IMR-90 (cell line): ENCODE measurements at regions not wholly inside any gene's neighbourhood (a gene's known extent, or its start where the extent isn't known, plus 50 kb on each side); places are given as distances from the start of the nearest gene placed in this dataset.
A peak's percentile ranks its signal among the peaks of the same experiment; 100 is the strongest.

Source experiments
- ATAC-seq: fragments of 200-7000 bp; cut with Tn5 transposase; 2 replicates; pipeline ENCODE4 v1.9.1; 2020; ENCODE audit warnings: low read depth, mild to moderate bottlenecking, moderate library complexity
- BruUV-seq: library from RNA; stranded (reverse); fragments of 400-500 nt; replicated peaks from 2 replicates; lab custom pipeline; 2021; lab: Mats Ljungman, UMichigan
- CTCF ChIA-PET: fragments of 300-600 bp; formaldehyde crosslinking; extraction: SDS; loops from one replicate; lab custom pipeline; 2021; ENCODE audit warnings: antibody characterized with exemption; lab: Yijun Ruan, JAX
- POLR2A ChIA-PET: fragments of 300-600 bp; sonication (Branson Sonifier 250); formaldehyde crosslinking; loops from one replicate; lab custom pipeline; 2022; ENCODE audit warnings: antibody characterized with exemption; ENCODE audit not compliant: unreplicated experiment; lab: Charles Lee
- DNase-seq: peaks from one replicate; pipeline ENCODE4 v3.0.0; 2013
- H2AFZ ChIP-seq: replicated peaks from 2 replicates; pipeline ENCODE3; 2013; ENCODE audit warnings: low read length, mild to moderate bottlenecking; ENCODE audit not compliant: poor library complexity
- H2AK5ac ChIP-seq: 2 replicates; pipeline ENCODE4 v1.6.1; 2013; ENCODE audit warnings: low read depth, low read length, inconsistent platforms
- H2AK9ac ChIP-seq: replicated peaks from 2 replicates; pipeline ENCODE3; 2013; ENCODE audit warnings: mild to moderate bottlenecking, low read depth, low read length, moderate library complexity; ENCODE audit not compliant: poor library complexity
- H2BK120ac ChIP-seq: 2 replicates; pipeline ENCODE4 v1.6.1; 2013; ENCODE audit warnings: low read depth, low read length, inconsistent platforms
- H2BK15ac ChIP-seq: 3 replicates; pipeline ENCODE4 v1.6.1; 2013; ENCODE audit warnings: low read depth, low read length, inconsistent platforms
- H2BK20ac ChIP-seq: 2 replicates; pipeline ENCODE4 v1.6.1; 2013; ENCODE audit warnings: low read depth, mild to moderate bottlenecking, inconsistent platforms, low read length, moderate library complexity
- H2BK5ac ChIP-seq: 2 replicates; pipeline ENCODE4 v1.6.1; 2013; ENCODE audit warnings: mild to moderate bottlenecking, low read depth, low read length, inconsistent platforms; ENCODE audit not compliant: poor library complexity, severe bottlenecking
- H3K14ac ChIP-seq: replicated peaks from 2 replicates; pipeline ENCODE4 v1.6.1; 2013; ENCODE audit warnings: low read depth, low read length, inconsistent platforms
- H3K18ac ChIP-seq: 2 replicates; pipeline ENCODE4 v1.6.1; 2013; ENCODE audit warnings: low read depth, low read length, control low read depth
- H3K23ac ChIP-seq: 2 replicates; pipeline ENCODE4 v1.6.1; 2013; ENCODE audit warnings: low read depth, low read length, inconsistent platforms
- H3K27ac ChIP-seq: 2 replicates; pipeline ENCODE4 v1.5.1; 2013; ENCODE audit warnings: mild to moderate bottlenecking, control low read depth, low read length; ENCODE audit not compliant: insufficient read depth
- H3K27me3 ChIP-seq: 2 replicates; pipeline ENCODE4 v1.6.1; 2013; ENCODE audit warnings: low read length; ENCODE audit not compliant: control insufficient read depth, insufficient read depth
- H3K36me3 ChIP-seq: 2 replicates; pipeline ENCODE4 v1.6.1; 2013; ENCODE audit warnings: low read length, mixed read lengths; ENCODE audit not compliant: control insufficient read depth, insufficient read depth
- H3K4ac ChIP-seq: 2 replicates; pipeline ENCODE4 v1.6.1; 2013; ENCODE audit warnings: low read depth, low read length, inconsistent platforms
- H3K4me1 ChIP-seq: 2 replicates; pipeline ENCODE4 v1.6.1; 2013; ENCODE audit warnings: low read length, mixed read lengths; ENCODE audit not compliant: control insufficient read depth, insufficient read depth
- H3K4me2 ChIP-seq: 2 replicates; pipeline ENCODE4 v1.6.1; 2013; ENCODE audit warnings: low read depth, mild to moderate bottlenecking, control low read depth, low read length, moderate library complexity
- H3K4me3 ChIP-seq: 2 replicates; pipeline ENCODE4 v1.5.1; 2013; ENCODE audit warnings: low read depth, mild to moderate bottlenecking, control low read depth, low read length, moderate library complexity; ENCODE audit not compliant: insufficient read depth
- H3K56ac ChIP-seq: 2 replicates; pipeline ENCODE4 v1.6.1; 2013; ENCODE audit warnings: low read length, inconsistent platforms; ENCODE audit not compliant: insufficient read depth; ENCODE audit errors: extremely low read depth
- H3K79me1 ChIP-seq, 2 experiments: 2 replicates each; pipeline ENCODE4 v1.6.1; 2013; ENCODE audit warnings: low read length in 2 of 2, inconsistent platforms in 1 of 2, low read depth in 1 of 2
- H3K9ac ChIP-seq: 2 replicates; pipeline ENCODE4 v1.6.1; 2013; ENCODE audit warnings: low read depth, low read length, control low read depth
- H3K9me1 ChIP-seq: 2 replicates; pipeline ENCODE4 v1.6.1; 2013; ENCODE audit warnings: low read length, inconsistent platforms; ENCODE audit not compliant: insufficient read depth
- H3K9me3 ChIP-seq: 2 replicates; pipeline ENCODE4 v1.6.1; 2013; ENCODE audit warnings: low read length; ENCODE audit not compliant: control insufficient read depth, insufficient read depth
- H4K20me1 ChIP-seq: 2 replicates; pipeline ENCODE4 v1.6.1; 2013; ENCODE audit warnings: low read length, inconsistent platforms; ENCODE audit not compliant: insufficient read depth
- H4K5ac ChIP-seq: 2 replicates; pipeline ENCODE4 v1.6.1; 2013; ENCODE audit warnings: mild to moderate bottlenecking, low read depth, low read length, control low read depth
- H4K8ac ChIP-seq, 2 experiments: 2 replicates each; pipeline ENCODE4 v1.6.1; 2013; ENCODE audit warnings: low read depth in 2 of 2, low read length in 2 of 2, control low read depth in 1 of 2, inconsistent platforms in 1 of 2
- H4K91ac ChIP-seq: 2 replicates; pipeline ENCODE4 v1.6.1; 2013; ENCODE audit warnings: low read depth, low read length, inconsistent platforms; ENCODE audit not compliant: insufficient read depth
- CHD1 ChIP-seq: IDR thresholded peaks from 2 replicates; pipeline ENCODE4 v1.6.1; 2012; ENCODE audit warnings: low read depth, low read length, improper control_type of control experiment
- CTCF ChIP-seq: conservative IDR thresholded peaks from 2 replicates; pipeline ENCODE4 v1.5.1; 2012; ENCODE audit warnings: mild to moderate bottlenecking, low read depth, low read length, improper control_type of control experiment
- ELK1 ChIP-seq: fragments of 150-350 bp; IDR thresholded peaks from 2 replicates; pipeline ENCODE4 v1.6.1; 2016; ENCODE audit warnings: low read depth, mild to moderate bottlenecking, low read length, moderate library complexity, borderline replicate concordance
- FOS ChIP-seq: fragments of 150-350 bp; IDR thresholded peaks from 2 replicates; pipeline ENCODE4 v1.6.1; 2016; ENCODE audit warnings: low read depth, low read length
- MXI1 ChIP-seq: IDR thresholded peaks from 2 replicates; pipeline ENCODE4 v1.6.1; 2012; ENCODE audit warnings: low read depth, mild to moderate bottlenecking, low read length, moderate library complexity, borderline replicate concordance
- NFE2L2 ChIP-seq: fragments of 150-350 bp; IDR thresholded peaks from 2 replicates; pipeline ENCODE4 v1.6.1; 2016; ENCODE audit warnings: low read depth, mild to moderate bottlenecking, low read length
- POLR2A ChIP-seq: IDR thresholded peaks from 2 replicates; pipeline ENCODE4 v1.6.1; 2012; ENCODE audit warnings: mild to moderate bottlenecking, low read depth, low read length
- SMC3 ChIP-seq: fragments of 150-350 bp; IDR thresholded peaks from 2 replicates; pipeline ENCODE4 v1.6.1; 2016; ENCODE audit warnings: low read depth, mild to moderate bottlenecking, antibody characterized with exemption, low read length, moderate library complexity
- USF2 ChIP-seq: fragments of 150-350 bp; IDR thresholded peaks from 2 replicates; pipeline ENCODE4 v1.6.1; 2017; ENCODE audit warnings: mild to moderate bottlenecking, antibody characterized with exemption, low read length, low read depth
- WGBS, 2 experiments: methylation state at CpG; one replicate each; pipeline versions ENCODE4 v1.1.5 to v1.1.7; 2013; ENCODE audit warnings: missing lambda C conversion rate in 2 of 2; ENCODE audit not compliant: insufficient read length in 1 of 2; ENCODE audit errors: extremely low coverage in 2 of 2; 5-methylcytosine and 5-hydroxymethylcytosine counted together
- dilution Hi-C: fragments of 300-500 bp; cut with HindIII; formaldehyde crosslinking; loops from one replicate; pipeline ENCODE4 v1.14.3; 2018; ENCODE audit warnings: low sequenced_read_pairs; ENCODE audit not compliant: unreplicated experiment
- in situ Hi-C: fragments of 300-500 bp; cut with MboI; formaldehyde crosslinking; loops from 3 replicates; pipeline ENCODE4 v1.14.3; 2019; ENCODE audit warnings: low sequenced_read_pairs, inconsistent platforms, mixed read lengths
- intact Hi-C: fragments of 100-400 bp; cut with micrococcal nuclease; formaldehyde crosslinking; loops from 2 replicates; pipeline ENCODE4 v1.10.0; 2022

DNA sequence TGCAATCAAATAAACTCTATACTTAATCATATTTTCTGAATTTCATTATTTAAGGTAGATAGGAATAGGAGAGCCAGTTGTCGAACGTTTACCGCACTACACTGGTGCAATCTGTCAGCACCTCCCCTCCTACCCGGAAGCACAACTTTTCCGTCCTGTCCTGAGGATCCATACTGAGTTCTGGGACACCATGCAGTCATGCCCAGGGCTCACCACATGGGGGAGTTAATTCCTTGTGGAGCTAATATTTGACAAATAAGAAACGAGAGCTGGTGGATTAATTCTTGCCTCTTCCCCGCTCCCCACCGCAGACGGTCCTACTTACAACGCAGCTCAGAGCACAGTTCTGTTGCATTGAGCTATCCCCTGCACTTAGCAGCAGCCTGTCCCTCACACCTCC, 107.7 kb upstream of the RALGAPA2 start:
- 20% methylated on average over 1 of the region's 10 CpGs; no CpG with 5 or more reads in 1 of the 2 experiments for WGBS, 2 experiments
- H2BK5ac ChIP-seq: no peak overlapping the region
- no peaks in the 10 kb centered on the region for H3K9me1 ChIP-seq
- TF ChIP-seq USF2: no peak
- no peak for TF ChIP-seq POLR2A
- peak; percentile 23 for TF ChIP-seq CTCF
- TF ChIP-seq CHD1: no peak
- TF ChIP-seq ELK1: no peak
- TF ChIP-seq MXI1: no peak
- TF ChIP-seq SMC3: no peak
- TF ChIP-seq NFE2L2: no peak
- TF ChIP-seq FOS: no peak
- H2BK15ac ChIP-seq: no peak overlapping the region
- no peak overlapping the region for H2BK120ac ChIP-seq
- no peak overlapping the region for H2AK5ac ChIP-seq
- dilution Hi-C loops: no loop called here
- H4K8ac ChIP-seq: no peak overlapping the region
- H3K9me3 ChIP-seq: no peaks in the 10 kb centered on the region
- H2AFZ ChIP-seq: no peak overlapping the region
- no peak overlapping the region for H3K14ac ChIP-seq
- H3K4me1 ChIP-seq: no peaks in the 10 kb centered on the region
- intact Hi-C loops: loop anchor here (10.0 kb wide), 2 partner anchors 205 to 735 kb away; no protein-coding TSS in a partner anchor
- no peaks in the 10 kb centered on the region for H3K36me3 ChIP-seq
- H3K4ac ChIP-seq: no peak overlapping the region
- H3K23ac ChIP-seq: no peak overlapping the region
- H3K56ac ChIP-seq: no peak overlapping the region
- H3K9ac ChIP-seq: no peak overlapping the region
- no peak overlapping the region for H2AK9ac ChIP-seq
- H3K27ac ChIP-seq: no peak overlapping the region
- ATAC-seq (no peak), DNase-seq (no peak)
- no peak overlapping the region for H3K4me3 ChIP-seq
- H3K79me1 ChIP-seq: no peaks in the 10 kb centered on the region
- no peak overlapping the region for H4K91ac ChIP-seq
- H2BK20ac ChIP-seq: no peak overlapping the region
- H4K5ac ChIP-seq: no peak overlapping the region
- ChIA-PET CTCF (no interaction called here), POLR2A (no interaction called here)
- no peaks in the 10 kb centered on the region for H3K27me3 ChIP-seq
- H3K4me2 ChIP-seq: no peak overlapping the region
- in situ Hi-C loops: no loop called here
- no peak overlapping the region for H3K18ac ChIP-seq
- BruUV-seq: no TSS peak
- H4K20me1 ChIP-seq: no peaks in the 10 kb centered on the region
